Kidney epithelial cell (primary cell): ENCODE measurements at regions not wholly inside any gene's neighbourhood (a gene's known extent, or its start where the extent isn't known, plus 50 kb on each side); places are given as distances from the start of the nearest gene placed in this dataset.

Experiments
- DNase-seq: peaks from one replicate; pipeline ENCODE4 v3.0.0-alpha.2; 2010; ENCODE audit warnings: low read depth
- H3K27me3 ChIP-seq: 2 replicates; pipeline ENCODE4 v1.6.0; 2011; ENCODE audit warnings: low read length; ENCODE audit not compliant: control insufficient read depth, insufficient read depth
- H3K36me3 ChIP-seq: 2 replicates; pipeline ENCODE4 v1.5.1; 2011; ENCODE audit warnings: low read length; ENCODE audit not compliant: control insufficient read depth, insufficient read depth
- H3K4me3 ChIP-seq: 2 replicates; pipeline ENCODE4 v1.5.1; 2011; ENCODE audit warnings: low read depth, mild to moderate bottlenecking, control low read depth, low read length
- CTCF ChIP-seq: IDR thresholded peaks from 2 replicates; pipeline ENCODE4 v1.5.1; 2011; ENCODE audit warnings: mild to moderate bottlenecking, moderate library complexity, low read length, control low read depth, inconsistent platforms; ENCODE audit not compliant: insufficient read depth, poor library complexity, severe bottlenecking

DNA sequence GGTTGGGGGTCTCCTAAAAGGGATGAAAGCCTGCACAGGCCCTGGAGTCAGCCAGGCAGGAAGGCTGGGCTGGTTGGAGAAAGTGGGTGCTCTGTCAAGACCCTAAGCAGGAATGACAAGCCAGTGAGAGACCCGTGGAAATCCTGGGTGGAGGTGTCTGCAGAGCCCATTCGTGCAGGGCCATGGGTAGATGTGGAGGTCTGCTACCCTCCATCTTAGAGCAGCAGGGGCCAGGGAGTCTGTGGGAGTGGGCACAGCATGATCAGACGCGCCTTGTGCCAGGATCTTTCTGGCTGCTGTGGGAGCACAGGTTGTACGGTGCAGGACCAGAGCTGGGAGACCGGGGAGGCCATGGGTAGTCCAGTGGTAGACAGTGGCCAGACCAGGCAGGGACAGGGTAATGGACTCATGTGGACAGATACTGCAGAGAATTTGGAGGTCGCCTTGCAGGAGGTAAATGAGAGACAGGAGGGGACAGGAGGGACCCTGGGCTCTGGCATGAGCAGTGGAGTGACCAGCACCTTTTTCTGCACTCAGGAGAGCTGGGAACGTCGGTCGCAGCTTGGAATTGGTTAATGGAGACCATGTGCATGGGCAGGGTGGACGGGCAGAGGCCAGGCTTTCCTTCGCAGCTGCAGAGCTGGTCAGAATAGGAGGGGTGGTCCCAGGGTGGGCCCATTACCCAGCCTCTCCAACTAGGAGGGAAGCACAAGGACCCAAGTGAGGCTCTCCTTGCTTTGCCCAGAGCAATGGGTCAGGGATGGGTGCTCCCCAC is 203.5 kb upstream of the PMEPA1 start:
- no peak for TF ChIP-seq CTCF
- Histone ChIP-seq H3K4me3 (no peak overlapping the region), H3K27me3 (peaks cover under 1% of the 10 kb centered on the region), H3K36me3 (no peaks in the 10 kb centered on the region)
- DNase-seq, result no peak

DNA sequence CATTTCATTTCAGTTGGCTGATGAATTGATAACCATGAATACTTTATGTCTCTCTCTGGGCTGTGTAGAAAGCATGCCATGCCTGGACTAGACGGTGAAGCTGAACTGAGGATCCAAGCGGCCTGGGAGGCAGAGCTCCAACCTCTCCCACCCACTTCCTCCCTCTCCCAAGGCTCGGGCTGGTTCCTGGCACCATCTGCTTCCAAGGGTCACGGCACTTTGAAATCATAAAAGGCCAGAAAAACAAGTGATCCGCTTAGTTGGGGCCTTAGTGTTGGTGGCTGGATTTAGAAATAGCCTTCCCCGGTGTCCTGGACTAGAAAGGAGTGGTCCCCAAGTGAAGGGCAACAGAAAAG is 202.4 kb upstream of the PMEPA1 start:
- no peak overlapping the region for H3K4me3 ChIP-seq
- DNase-seq, result no peak
- H3K36me3 ChIP-seq, result no peaks in the 10 kb centered on the region
- TF ChIP-seq CTCF, result no peak
- peaks cover 5% of the 10 kb centered on the region for H3K27me3 ChIP-seq

DNA sequence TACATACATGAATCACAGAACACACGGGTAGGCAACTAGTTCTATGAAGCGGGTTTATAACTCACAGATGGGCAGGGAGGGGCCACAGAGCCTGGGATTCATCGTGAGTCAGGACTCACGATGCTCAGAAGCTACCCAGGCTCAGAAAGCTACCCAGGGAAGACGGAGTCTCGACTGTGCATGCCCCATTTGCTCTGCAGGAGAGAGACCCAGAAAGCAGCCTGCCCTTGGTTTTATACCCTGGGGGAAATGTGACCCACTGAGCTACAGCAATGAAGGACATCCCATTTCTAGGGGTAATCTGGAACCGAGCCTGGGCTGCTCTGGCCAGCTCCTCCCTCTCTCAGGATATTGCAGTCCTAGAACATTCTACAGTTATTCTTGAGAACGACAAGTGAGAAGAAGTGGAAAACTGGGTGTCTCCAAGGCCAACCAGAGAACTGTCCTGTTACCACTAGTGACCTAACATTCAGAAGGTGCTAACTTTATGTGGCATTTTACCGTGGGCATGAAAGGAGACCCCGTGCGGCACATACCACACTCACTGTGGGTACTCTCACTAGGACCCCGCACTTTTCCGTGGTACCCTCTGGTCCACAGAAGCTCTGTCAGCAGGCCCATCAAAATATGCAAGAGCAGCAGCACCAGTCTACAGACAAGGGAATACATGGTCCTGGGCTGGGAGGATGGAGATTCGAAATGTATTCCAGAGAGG is 201.9 kb upstream of the PMEPA1 start:
- no peak for DNase-seq
- TF ChIP-seq CTCF, result no peak
- H3K27me3 ChIP-seq, result peaks cover 5% of the 10 kb centered on the region
- H3K36me3 ChIP-seq, result no peaks in the 10 kb centered on the region
- H3K4me3 ChIP-seq, result no peak overlapping the region

DNA sequence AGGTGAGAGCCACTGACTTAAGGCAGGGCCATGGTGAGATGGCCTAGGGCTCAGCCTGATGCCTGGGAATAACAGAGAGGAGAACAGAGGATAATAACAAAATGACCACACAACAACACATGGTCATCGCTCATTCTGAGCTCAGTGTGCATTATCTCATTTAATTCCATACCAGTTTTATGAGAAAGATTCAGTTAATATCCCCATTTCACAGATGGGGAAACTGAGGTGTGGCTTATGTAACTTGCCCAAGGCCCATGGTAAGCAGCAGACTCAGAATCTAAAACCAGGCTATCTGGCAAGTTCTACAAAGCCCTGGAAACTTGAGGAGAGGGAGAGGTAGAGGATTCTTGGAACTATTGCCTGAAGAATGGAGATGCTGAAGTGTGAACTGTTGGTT is 200.9 kb upstream of the PMEPA1 start:
- no peaks in the 10 kb centered on the region for H3K36me3 ChIP-seq
- DNase-seq, result no peak
- H3K4me3 ChIP-seq, result no peak overlapping the region
- peaks cover 8% of the 10 kb centered on the region for H3K27me3 ChIP-seq
- TF ChIP-seq CTCF, result no peak

GRCh38 chr20:57909763-57910331 is 200.0 kb upstream of the PMEPA1 start:
- Histone ChIP-seq H3K4me3 (no peak overlapping the region), H3K27me3 (peaks cover 8% of the 10 kb centered on the region), H3K36me3 (no peaks in the 10 kb centered on the region)
- TF ChIP-seq CTCF, result no peak
- DNase-seq, result no peak
